ENCODE measurements at regions not wholly inside any gene's neighbourhood (a gene's known extent, or its start where the extent isn't known, plus 50 kb on each side); places are given as distances from the start of the nearest gene placed in this dataset.

DNA sequence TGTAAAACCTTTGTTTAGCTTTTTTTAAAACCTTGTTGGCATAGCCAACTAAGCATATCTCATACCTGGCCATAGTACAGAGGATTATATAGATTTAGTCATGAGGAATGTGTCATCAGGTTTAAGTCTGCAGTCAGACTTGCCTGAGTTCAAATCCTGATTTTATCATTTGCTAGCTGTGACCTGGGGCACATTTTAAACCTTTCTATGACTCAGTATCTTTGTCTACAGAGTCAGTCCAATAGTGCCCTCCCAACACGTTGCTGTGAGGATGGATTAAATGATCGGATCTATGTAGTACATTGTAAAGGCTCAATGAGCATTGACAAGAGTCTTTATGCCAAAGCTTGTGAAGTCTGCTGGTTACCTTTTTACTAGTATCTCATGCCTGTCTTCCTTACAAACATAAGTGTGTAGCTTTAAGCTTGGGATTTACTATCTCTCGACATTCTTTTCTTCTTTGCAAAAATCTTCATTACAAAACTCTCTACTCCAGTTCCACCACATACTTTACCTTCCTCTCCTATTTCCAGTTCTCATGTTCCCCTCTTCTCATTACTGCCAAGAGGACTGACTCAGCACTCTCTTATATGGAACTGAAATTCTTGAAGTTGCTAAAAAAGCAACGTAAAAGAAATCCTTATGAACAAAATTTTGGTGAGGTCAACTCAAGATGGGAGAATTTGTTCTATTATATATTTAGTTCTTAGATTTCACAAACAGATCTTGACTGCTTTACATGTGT, 68.1 kb upstream of the RBMS1 start:
- TF ChIP-seq, protein P1, sequence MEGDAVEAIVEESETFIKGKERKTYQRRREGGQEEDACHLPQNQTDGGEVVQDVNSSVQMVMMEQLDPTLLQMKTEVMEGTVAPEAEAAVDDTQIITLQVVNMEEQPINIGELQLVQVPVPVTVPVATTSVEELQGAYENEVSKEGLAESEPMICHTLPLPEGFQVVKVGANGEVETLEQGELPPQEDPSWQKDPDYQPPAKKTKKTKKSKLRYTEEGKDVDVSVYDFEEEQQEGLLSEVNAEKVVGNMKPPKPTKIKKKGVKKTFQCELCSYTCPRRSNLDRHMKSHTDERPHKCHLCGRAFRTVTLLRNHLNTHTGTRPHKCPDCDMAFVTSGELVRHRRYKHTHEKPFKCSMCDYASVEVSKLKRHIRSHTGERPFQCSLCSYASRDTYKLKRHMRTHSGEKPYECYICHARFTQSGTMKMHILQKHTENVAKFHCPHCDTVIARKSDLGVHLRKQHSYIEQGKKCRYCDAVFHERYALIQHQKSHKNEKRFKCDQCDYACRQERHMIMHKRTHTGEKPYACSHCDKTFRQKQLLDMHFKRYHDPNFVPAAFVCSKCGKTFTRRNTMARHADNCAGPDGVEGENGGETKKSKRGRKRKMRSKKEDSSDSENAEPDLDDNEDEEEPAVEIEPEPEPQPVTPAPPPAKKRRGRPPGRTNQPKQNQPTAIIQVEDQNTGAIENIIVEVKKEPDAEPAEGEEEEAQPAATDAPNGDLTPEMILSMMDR (IDR thresholded peaks at IDR 0.05; ENCODE audit: insufficient read depth, low read length, poor library complexity, severe bottlenecking) = no peak
- no peaks in the 10 kb centered on the region for H3K36me3 ChIP-seq (ENCODE audit: control insufficient read depth, insufficient read depth, low read length)
- H3K27me3 ChIP-seq (replicated peaks; ENCODE audit: control insufficient read depth, insufficient read depth, low read length) = no peaks in the 10 kb centered on the region
- DNase-seq (ENCODE audit: extremely low read depth, insufficient read length) = no peak
- H3K4me3 ChIP-seq (replicated peaks; ENCODE audit: low read depth, low read length) = no peak overlapping the region

DNA sequence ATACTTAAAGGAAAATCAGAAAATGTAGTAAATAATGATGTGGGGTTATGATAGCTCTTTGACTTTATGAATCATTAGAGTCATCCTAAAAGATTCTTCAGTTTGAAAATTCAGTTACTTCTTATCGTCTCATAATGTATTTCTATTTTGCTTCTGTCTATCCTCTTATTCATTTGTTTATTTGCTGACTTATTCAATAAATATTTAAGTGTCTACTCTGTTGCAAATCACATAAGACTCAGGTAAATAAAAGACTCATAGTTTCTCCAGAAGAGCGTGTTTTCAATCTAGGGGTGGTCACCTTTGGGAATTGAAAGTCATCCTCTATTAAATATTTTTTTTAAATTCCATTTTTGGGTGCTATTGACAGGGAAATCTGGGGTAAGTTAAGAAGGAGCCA, 69.1 kb upstream of the RBMS1 start:
- Histone ChIP-seq H3K27me3 (replicated peaks; ENCODE audit: control insufficient read depth, insufficient read depth, low read length) (no peaks in the 10 kb centered on the region), H3K4me3 (replicated peaks; ENCODE audit: low read depth, low read length) (no peak overlapping the region), H3K36me3 (ENCODE audit: control insufficient read depth, insufficient read depth, low read length) (no peaks in the 10 kb centered on the region)
- TF ChIP-seq, protein P1 (IDR thresholded peaks at IDR 0.05; ENCODE audit: insufficient read depth, low read length, poor library complexity, severe bottlenecking) = no peak
- DNase-seq (ENCODE audit: extremely low read depth, insufficient read length) = no peak

DNA sequence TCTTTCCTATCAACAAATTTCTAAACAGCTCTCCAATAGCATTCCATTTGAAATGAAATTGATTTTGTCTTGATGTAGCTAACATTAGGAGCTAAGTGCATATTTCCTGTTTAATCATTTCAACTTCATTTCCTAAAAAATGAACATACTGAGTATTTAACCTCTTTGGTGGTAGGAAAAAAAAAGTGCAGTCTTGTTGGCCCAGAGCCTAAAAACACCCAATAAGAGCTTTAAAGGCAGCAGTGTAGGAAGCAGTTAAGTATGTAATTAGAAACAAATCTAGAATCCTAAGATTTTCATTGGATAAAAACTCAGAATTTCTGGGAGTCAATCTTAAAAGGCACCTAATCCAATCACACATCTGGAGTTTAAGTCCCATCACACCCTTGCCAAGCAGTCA, 71.0 kb upstream of the RBMS1 start:
- no peaks in the 10 kb centered on the region for H3K36me3 ChIP-seq (ENCODE audit: control insufficient read depth, insufficient read depth, low read length)
- H3K4me3 ChIP-seq (replicated peaks; ENCODE audit: low read depth, low read length) = no peak overlapping the region
- TF ChIP-seq, protein P1 (IDR thresholded peaks at IDR 0.05; ENCODE audit: insufficient read depth, low read length, poor library complexity, severe bottlenecking) = no peak
- DNase-seq (ENCODE audit: extremely low read depth, insufficient read length) = no peak
- H3K27me3 ChIP-seq (replicated peaks; ENCODE audit: control insufficient read depth, insufficient read depth, low read length) = no peaks in the 10 kb centered on the region; the same call in 1 of the 2 replicates

DNA sequence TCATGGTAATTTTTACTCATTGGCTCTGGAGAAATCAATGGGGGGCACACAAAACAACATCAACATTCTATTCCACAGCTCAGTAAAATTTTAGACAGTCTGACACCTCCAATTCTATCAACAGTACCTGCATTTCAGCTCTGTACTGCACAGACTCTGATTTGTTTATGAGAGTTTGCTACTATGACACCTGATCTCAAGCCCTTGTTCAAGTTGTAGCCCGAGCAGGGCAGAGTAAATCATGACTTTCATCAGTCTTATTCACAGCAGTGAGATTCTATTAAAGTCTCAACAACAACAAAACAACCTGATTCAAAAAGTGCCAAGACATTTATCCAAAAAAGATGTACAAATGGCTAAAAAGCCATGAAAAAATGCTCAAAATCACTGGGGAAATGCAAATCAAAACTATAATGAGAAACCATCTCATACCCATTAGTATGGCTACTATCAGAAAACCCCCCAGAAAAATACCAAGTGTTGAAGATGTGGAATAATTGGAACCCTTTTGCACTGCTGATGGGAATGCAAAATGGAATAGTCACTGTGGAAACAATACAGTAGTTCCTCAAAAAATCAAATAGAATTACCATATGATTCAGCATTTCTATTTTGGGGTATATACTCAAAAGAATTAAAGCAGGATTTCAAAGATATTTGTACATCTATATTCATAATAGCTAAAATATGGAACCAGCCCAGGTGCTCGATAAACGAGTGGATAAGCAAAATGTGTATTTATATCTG, 71.7 kb upstream of the RBMS1 start:
- Histone ChIP-seq H3K27me3 (replicated peaks; ENCODE audit: control insufficient read depth, insufficient read depth, low read length) (no peaks in the 10 kb centered on the region; the same call in 1 of the 2 replicates), H3K36me3 (ENCODE audit: control insufficient read depth, insufficient read depth, low read length) (no peaks in the 10 kb centered on the region), H3K4me3 (replicated peaks; ENCODE audit: low read depth, low read length) (no peak overlapping the region)
- DNase-seq (ENCODE audit: extremely low read depth, insufficient read length) = no peak
- TF ChIP-seq, protein P1 (IDR thresholded peaks at IDR 0.05; ENCODE audit: insufficient read depth, low read length, poor library complexity, severe bottlenecking) = no peak

DNA sequence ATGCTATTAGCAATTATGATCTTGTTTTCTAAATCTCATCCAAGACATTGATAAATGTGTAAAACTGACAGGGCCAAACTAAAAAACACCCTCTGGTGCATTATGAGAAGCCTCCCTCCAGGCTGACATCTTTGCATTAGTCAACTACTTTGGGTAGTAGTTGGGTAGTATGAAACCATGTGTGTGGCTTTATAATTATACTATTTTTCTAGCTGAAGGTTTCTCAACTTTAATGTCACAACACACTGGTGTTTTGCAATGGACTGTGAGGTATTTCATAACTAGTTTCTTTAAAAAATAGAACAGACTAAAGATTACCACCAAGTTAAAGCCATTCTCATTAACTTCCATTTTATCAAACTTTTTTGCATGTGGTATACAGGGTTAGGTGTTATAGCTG, 73.1 kb upstream of the RBMS1 start:
- Histone ChIP-seq H3K27me3 (replicated peaks; ENCODE audit: control insufficient read depth, insufficient read depth, low read length) (no peaks in the 10 kb centered on the region; the same call in 1 of the 2 replicates), H3K36me3 (ENCODE audit: control insufficient read depth, insufficient read depth, low read length) (no peaks in the 10 kb centered on the region), H3K4me3 (replicated peaks; ENCODE audit: low read depth, low read length) (no peak overlapping the region)
- no peak for DNase-seq (ENCODE audit: extremely low read depth, insufficient read length)
- TF ChIP-seq, protein P1 (IDR thresholded peaks at IDR 0.05; ENCODE audit: insufficient read depth, low read length, poor library complexity, severe bottlenecking) = no peak
